DND-41 (cell line): ENCODE measurements at regions not wholly inside any gene's neighbourhood (a gene's known extent, or its start where the extent isn't known, plus 50 kb on each side); places are given as distances from the start of the nearest gene placed in this dataset.

Experiments used
- EZH2 ChIP-seq: IDR thresholded peaks from 3 replicates; pipeline ENCODE4 v1.6.1; 2012; ENCODE audit warnings: borderline replicate concordance, low read depth, mild to moderate bottlenecking, moderate library complexity, low read length, inconsistent platforms; ENCODE audit not compliant: severe bottlenecking
- TF ChIP-seq, protein P1 (sequence below): IDR thresholded peaks from 2 replicates; pipeline ENCODE4 v1.5.1; 2012; ENCODE audit warnings: borderline replicate concordance, low read length, moderate library complexity, mild to moderate bottlenecking; ENCODE audit not compliant: poor library complexity, severe bottlenecking; ENCODE audit errors: extremely low read depth

DNA sequence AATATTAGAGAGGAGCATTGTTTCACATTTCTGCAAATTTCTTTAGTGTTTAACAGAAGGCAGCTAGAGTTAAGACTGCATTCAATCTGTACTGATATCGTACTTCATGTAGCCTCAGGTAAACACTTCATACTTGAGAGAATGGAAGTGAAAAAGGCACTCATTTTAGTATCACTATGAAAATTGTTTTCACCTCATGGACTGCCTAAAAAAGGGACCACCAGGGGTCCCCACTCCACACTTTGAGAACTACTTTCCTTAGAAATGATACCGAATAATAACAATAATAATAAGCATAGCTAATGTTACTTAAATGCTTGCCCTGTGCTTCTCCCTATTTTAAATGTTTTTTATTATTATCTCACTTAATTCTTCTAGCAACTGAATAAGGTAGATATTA, 95.1 kb downstream of the BLID start:
- TF ChIP-seq, protein P1, sequence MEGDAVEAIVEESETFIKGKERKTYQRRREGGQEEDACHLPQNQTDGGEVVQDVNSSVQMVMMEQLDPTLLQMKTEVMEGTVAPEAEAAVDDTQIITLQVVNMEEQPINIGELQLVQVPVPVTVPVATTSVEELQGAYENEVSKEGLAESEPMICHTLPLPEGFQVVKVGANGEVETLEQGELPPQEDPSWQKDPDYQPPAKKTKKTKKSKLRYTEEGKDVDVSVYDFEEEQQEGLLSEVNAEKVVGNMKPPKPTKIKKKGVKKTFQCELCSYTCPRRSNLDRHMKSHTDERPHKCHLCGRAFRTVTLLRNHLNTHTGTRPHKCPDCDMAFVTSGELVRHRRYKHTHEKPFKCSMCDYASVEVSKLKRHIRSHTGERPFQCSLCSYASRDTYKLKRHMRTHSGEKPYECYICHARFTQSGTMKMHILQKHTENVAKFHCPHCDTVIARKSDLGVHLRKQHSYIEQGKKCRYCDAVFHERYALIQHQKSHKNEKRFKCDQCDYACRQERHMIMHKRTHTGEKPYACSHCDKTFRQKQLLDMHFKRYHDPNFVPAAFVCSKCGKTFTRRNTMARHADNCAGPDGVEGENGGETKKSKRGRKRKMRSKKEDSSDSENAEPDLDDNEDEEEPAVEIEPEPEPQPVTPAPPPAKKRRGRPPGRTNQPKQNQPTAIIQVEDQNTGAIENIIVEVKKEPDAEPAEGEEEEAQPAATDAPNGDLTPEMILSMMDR = peak; percentile 45
- no peak for TF ChIP-seq EZH2
